GM12891 (cell line): ENCODE measurements at regions not wholly inside any gene's neighbourhood (a gene's known extent, or its start where the extent isn't known, plus 50 kb on each side); places are given as distances from the start of the nearest gene placed in this dataset.

Experiments used
- POLR2A ChIP-seq: IDR thresholded peaks from 2 replicates; pipeline ENCODE4 v1.6.1; 2011; ENCODE audit warnings: low read depth, low read length, control low read depth
- SPI1 ChIP-seq: IDR thresholded peaks from 2 replicates; pipeline ENCODE4 v1.6.1; 2011; ENCODE audit warnings: low read depth, low read length, control low read depth

DNA sequence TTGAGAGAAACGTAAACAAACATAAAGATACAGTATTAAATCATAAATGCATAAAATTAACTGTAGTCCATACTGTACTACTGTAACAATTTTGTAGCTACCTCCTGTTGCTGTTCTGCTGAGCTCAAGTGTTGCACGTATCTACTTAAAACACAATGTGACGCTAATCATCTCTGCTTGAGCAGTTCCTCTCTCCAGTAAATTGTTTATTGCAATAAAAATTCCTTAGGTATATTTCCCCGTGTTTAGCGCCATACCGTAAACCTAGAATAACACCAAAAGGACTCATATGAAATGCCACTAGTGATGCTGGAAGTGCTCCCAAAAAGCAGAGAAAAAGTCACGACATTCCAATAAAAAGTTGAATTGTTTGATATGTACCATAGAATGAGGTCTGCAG is 152.3 kb downstream of the LRRN1 start:
- no peak for TF ChIP-seq POLR2A
- TF ChIP-seq SPI1, result no peak
